ENCODE measurements at regions not wholly inside any gene's neighbourhood (a gene's known extent, or its start where the extent isn't known, plus 50 kb on each side); places are given as distances from the start of the nearest gene placed in this dataset.

- no peak for DNase-seq (ENCODE audit: low spot score)
Observed at GRCh38 chr17:55668312-55668920, 54.2 kb downstream of the TMEM100 start.

GRCh38 chr17:55666806-55667205, 55.9 kb downstream of the TMEM100 start:
- DNase-seq (ENCODE audit: low spot score): no peak

GRCh38 chr17:55664287-55664686, 58.4 kb downstream of the TMEM100 start:
- no peak for DNase-seq (ENCODE audit: low spot score)

GRCh38 chr17:55663400-55663799, 59.3 kb downstream of the TMEM100 start:
- DNase-seq (ENCODE audit: low spot score): no peak

GRCh38 chr17:55661963-55662834, 60.5 kb downstream of the TMEM100 start:
- no peak for DNase-seq (ENCODE audit: low spot score)

- no peak for DNase-seq (ENCODE audit: low spot score)
Observed at GRCh38 chr17:55661256-55661758, 61.4 kb downstream of the TMEM100 start.

GRCh38 chr17:55660178-55660886, 62.3 kb downstream of the TMEM100 start:
- no peak for DNase-seq (ENCODE audit: low spot score)

- no peak for DNase-seq (ENCODE audit: low spot score)
Observed at GRCh38 chr17:55659661-55660060, 63.0 kb downstream of the TMEM100 start.

- DNase-seq (ENCODE audit: low spot score): no peak
Observed at GRCh38 chr17:55655777-55656176, 66.9 kb downstream of the TMEM100 start.

GRCh38 chr17:55654821-55655220, 67.8 kb downstream of the TMEM100 start:
- no peak for DNase-seq (ENCODE audit: low spot score)

- DNase-seq (ENCODE audit: low spot score): no peak
Observed at GRCh38 chr17:55654022-55654421, 68.6 kb downstream of the TMEM100 start.

- no peak for DNase-seq (ENCODE audit: low spot score)
Observed at GRCh38 chr17:55652825-55653224, 69.8 kb downstream of the TMEM100 start.

GRCh38 chr17:55652114-55652823, 70.4 kb downstream of the TMEM100 start:
- no peak for DNase-seq (ENCODE audit: low spot score)

GRCh38 chr17:55649957-55650597, 72.6 kb downstream of the TMEM100 start:
- no peak for DNase-seq (ENCODE audit: low spot score)

- no peak for DNase-seq (ENCODE audit: low spot score)
Observed at GRCh38 chr17:55648086-55648485, 74.6 kb downstream of the TMEM100 start.

- DNase-seq (ENCODE audit: low spot score): no peak
Observed at GRCh38 chr17:55645361-55645760, 77.3 kb downstream of the TMEM100 start.

- DNase-seq (ENCODE audit: low spot score): no peak
Observed at GRCh38 chr17:55644346-55644745, 78.3 kb downstream of the TMEM100 start.

- no peak for DNase-seq (ENCODE audit: low spot score)
Observed at GRCh38 chr17:55642741-55643140, 79.9 kb downstream of the TMEM100 start.

GRCh38 chr17:55641676-55642081, 81.0 kb downstream of the TMEM100 start:
- peak; percentile 34 for DNase-seq (ENCODE audit: low spot score)

GRCh38 chr17:55639096-55639495, 83.6 kb downstream of the TMEM100 start:
- no peak for DNase-seq (ENCODE audit: low spot score)

GRCh38 chr17:55635253-55635914, 87.3 kb downstream of the TMEM100 start:
- DNase-seq (ENCODE audit: low spot score): no peak
